OCI-LY1 (cell line): ENCODE measurements at regions not wholly inside any gene's neighbourhood (a gene's known extent, or its start where the extent isn't known, plus 50 kb on each side); places are given as distances from the start of the nearest gene placed in this dataset.

Experiments
- H2AFZ ChIP-seq: fragments of 200-600 bp; sonication (generic), shearing (Covaris generic); 2 replicates; pipeline ENCODE4 v1.6.0; 2014; ENCODE audit warnings: antibody characterized with exemption, mild to moderate bottlenecking, low read length
- H3F3A ChIP-seq: fragments of 200-600 bp; sonication (generic), shearing (Covaris generic); 2 replicates; pipeline ENCODE4 v1.6.0; 2014; ENCODE audit warnings: mild to moderate bottlenecking, antibody characterized with exemption, low read length, moderate library complexity; ENCODE audit not compliant: insufficient read depth
- H3K27ac ChIP-seq: fragments of 200-600 bp; sonication (generic); 2 replicates; pipeline ENCODE4 v1.5.1; 2014; ENCODE audit warnings: low read length, mixed run types, mild to moderate bottlenecking, low read depth; ENCODE audit not compliant: poor library complexity, severe bottlenecking
- H3K27me3 ChIP-seq: fragments of 200-600 bp; sonication (generic); 2 replicates; pipeline ENCODE4 v1.6.0; 2014; ENCODE audit warnings: antibody characterized with exemption, mild to moderate bottlenecking, low read length, moderate library complexity; ENCODE audit not compliant: insufficient read depth
- H3K36me3 ChIP-seq: fragments of 200-600 bp; sonication (generic); 2 replicates; pipeline ENCODE4 v1.6.1; 2014; ENCODE audit warnings: mild to moderate bottlenecking, antibody characterized with exemption, low read length, moderate library complexity, mixed read lengths; ENCODE audit not compliant: insufficient read depth
- H3K4me1 ChIP-seq: fragments of 200-600 bp; sonication (generic); 2 replicates; pipeline ENCODE4 v1.5.1; 2014; ENCODE audit warnings: mild to moderate bottlenecking, low read length, moderate library complexity; ENCODE audit not compliant: insufficient read depth, severe bottlenecking
- H3K4me2 ChIP-seq: fragments of 200-600 bp; sonication (generic), shearing (Covaris generic); 2 replicates; pipeline ENCODE4 v1.6.1; 2014; ENCODE audit warnings: low read length
- H3K4me3 ChIP-seq: fragments of 200-600 bp; sonication (generic); 2 replicates; pipeline ENCODE4 v1.5.1; 2014; ENCODE audit warnings: low read length, low read depth, mild to moderate bottlenecking, mixed read lengths; ENCODE audit not compliant: poor library complexity, severe bottlenecking
- H3K79me2 ChIP-seq: fragments of 200-600 bp; shearing (Covaris generic); 2 replicates; pipeline ENCODE4 v1.6.1; 2016; ENCODE audit warnings: mixed run types, low read length, mixed read lengths; ENCODE audit not compliant: insufficient read depth
- H3K9ac ChIP-seq: fragments of 200-600 bp; sonication (generic), shearing (Covaris generic); 2 replicates; pipeline ENCODE4 v1.6.1; 2014; ENCODE audit warnings: mild to moderate bottlenecking, low read length, mixed read lengths
- H3K9me2 ChIP-seq: fragments of 200-600 bp; sonication (generic), shearing (Covaris generic); 2 replicates; pipeline ENCODE4 v1.6.1; 2014; ENCODE audit warnings: low read depth, mild to moderate bottlenecking, low read length, mixed read lengths
- H3K9me3 ChIP-seq: fragments of 200-600 bp; shearing (Covaris generic); 2 replicates; pipeline ENCODE4 v1.6.1; 2014; ENCODE audit warnings: low read length, mixed read lengths
- H4K20me1 ChIP-seq: fragments of 200-600 bp; sonication (generic), shearing (Covaris generic); 2 replicates; pipeline ENCODE4 v1.6.0; 2016; ENCODE audit warnings: mild to moderate bottlenecking, low read length; ENCODE audit not compliant: insufficient read depth
- EZH2 ChIP-seq: fragments of 200-600 bp; sonication (generic), shearing (Covaris generic); IDR thresholded peaks from 2 replicates; pipeline ENCODE4 v1.8.0; 2017; ENCODE audit warnings: borderline replicate concordance, mixed run types, mild to moderate bottlenecking, antibody characterized with exemption, low read length, moderate library complexity, mixed read lengths
- TF ChIP-seq, protein P1 (sequence below): fragments of 200-600 bp; sonication (generic), shearing (Covaris generic); IDR thresholded peaks from 2 replicates; pipeline ENCODE4 v1.5.1; 2017; ENCODE audit warnings: mild to moderate bottlenecking, antibody characterized with exemption, low read length, moderate library complexity, mixed read lengths

- no peaks in the 10 kb centered on the region for H3K9me3 ChIP-seq
- no peaks in the 10 kb centered on the region for H3K27me3 ChIP-seq
- H2AFZ ChIP-seq, result no peak overlapping the region
- H3K4me2 ChIP-seq, result no peak overlapping the region
- no peaks in the 10 kb centered on the region for H3K36me3 ChIP-seq
- no peaks in the 10 kb centered on the region for H3F3A ChIP-seq
- no peak overlapping the region for H3K9ac ChIP-seq
- H3K27ac ChIP-seq, result no peak overlapping the region
- no peaks in the 10 kb centered on the region for H3K9me2 ChIP-seq
- no peaks in the 10 kb centered on the region for H4K20me1 ChIP-seq
- no peaks in the 10 kb centered on the region for H3K4me1 ChIP-seq
- no peaks in the 10 kb centered on the region for H3K79me2 ChIP-seq
- no peak overlapping the region for H3K4me3 ChIP-seq
- TF ChIP-seq, protein P1, sequence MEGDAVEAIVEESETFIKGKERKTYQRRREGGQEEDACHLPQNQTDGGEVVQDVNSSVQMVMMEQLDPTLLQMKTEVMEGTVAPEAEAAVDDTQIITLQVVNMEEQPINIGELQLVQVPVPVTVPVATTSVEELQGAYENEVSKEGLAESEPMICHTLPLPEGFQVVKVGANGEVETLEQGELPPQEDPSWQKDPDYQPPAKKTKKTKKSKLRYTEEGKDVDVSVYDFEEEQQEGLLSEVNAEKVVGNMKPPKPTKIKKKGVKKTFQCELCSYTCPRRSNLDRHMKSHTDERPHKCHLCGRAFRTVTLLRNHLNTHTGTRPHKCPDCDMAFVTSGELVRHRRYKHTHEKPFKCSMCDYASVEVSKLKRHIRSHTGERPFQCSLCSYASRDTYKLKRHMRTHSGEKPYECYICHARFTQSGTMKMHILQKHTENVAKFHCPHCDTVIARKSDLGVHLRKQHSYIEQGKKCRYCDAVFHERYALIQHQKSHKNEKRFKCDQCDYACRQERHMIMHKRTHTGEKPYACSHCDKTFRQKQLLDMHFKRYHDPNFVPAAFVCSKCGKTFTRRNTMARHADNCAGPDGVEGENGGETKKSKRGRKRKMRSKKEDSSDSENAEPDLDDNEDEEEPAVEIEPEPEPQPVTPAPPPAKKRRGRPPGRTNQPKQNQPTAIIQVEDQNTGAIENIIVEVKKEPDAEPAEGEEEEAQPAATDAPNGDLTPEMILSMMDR, result no peak
- TF ChIP-seq EZH2, result no peak
Observed at GRCh38 chr1:95635811-95636210, 401.8 kb downstream of the RWDD3 start.

- no peaks in the 10 kb centered on the region for H3K9me3 ChIP-seq
- no peak overlapping the region for H3K9ac ChIP-seq
- H3K36me3 ChIP-seq, result no peaks in the 10 kb centered on the region
- no peaks in the 10 kb centered on the region for H3K79me2 ChIP-seq
- H3K9me2 ChIP-seq, result no peaks in the 10 kb centered on the region
- no peaks in the 10 kb centered on the region for H3K4me1 ChIP-seq
- no peak overlapping the region for H3K4me2 ChIP-seq
- H4K20me1 ChIP-seq, result no peaks in the 10 kb centered on the region
- no peak overlapping the region for H3K4me3 ChIP-seq
- no peak overlapping the region for H2AFZ ChIP-seq
- no peaks in the 10 kb centered on the region for H3F3A ChIP-seq
- H3K27me3 ChIP-seq, result no peaks in the 10 kb centered on the region
- no peak for TF ChIP-seq EZH2
- TF ChIP-seq, protein P1, result no peak
- no peak overlapping the region for H3K27ac ChIP-seq
Observed at GRCh38 chr1:95636897-95637296, 402.9 kb downstream of the RWDD3 start.

DNA sequence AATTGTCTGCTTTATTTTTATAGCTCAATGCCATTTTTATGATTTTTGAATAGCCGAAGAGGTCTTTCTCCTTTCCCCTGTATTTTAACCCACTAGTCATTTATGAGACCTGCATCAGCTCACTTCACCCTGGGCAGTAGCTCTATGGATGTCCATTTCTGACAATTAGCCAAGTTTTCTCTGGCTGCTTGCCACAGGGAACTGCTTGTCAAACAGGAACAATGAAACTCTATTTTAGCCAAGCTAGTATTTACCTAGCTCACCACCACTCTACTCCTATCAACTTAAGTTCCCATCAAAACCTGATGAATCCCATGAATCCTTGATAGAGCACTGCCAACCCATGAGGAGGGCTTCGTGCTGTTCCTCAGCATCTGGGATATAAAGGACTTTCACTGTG, 406.7 kb downstream of the RWDD3 start:
- H3K36me3 ChIP-seq, result no peaks in the 10 kb centered on the region
- no peaks in the 10 kb centered on the region for H3K27me3 ChIP-seq
- H3K4me2 ChIP-seq, result no peak overlapping the region
- no peak overlapping the region for H3K9ac ChIP-seq
- H3K4me3 ChIP-seq, result no peak overlapping the region
- H3K4me1 ChIP-seq, result no peaks in the 10 kb centered on the region
- TF ChIP-seq EZH2, result no peak
- TF ChIP-seq, protein P1, result no peak
- H3F3A ChIP-seq, result no peaks in the 10 kb centered on the region
- no peaks in the 10 kb centered on the region for H3K9me3 ChIP-seq
- H3K9me2 ChIP-seq, result no peaks in the 10 kb centered on the region
- H2AFZ ChIP-seq, result no peak overlapping the region
- H3K79me2 ChIP-seq, result no peaks in the 10 kb centered on the region
- H4K20me1 ChIP-seq, result no peaks in the 10 kb centered on the region
- H3K27ac ChIP-seq, result no peak overlapping the region
